Astrocyte of the spinal cord (primary cell): ENCODE measurements at regions not wholly inside any gene's neighbourhood (a gene's known extent, or its start where the extent isn't known, plus 50 kb on each side); places are given as distances from the start of the nearest gene placed in this dataset.

Source experiments
- DNase-seq: peaks from one replicate; pipeline ENCODE4 v3.0.0; 2011; ENCODE audit warnings: low read depth, low spot score
- H3K4me3 ChIP-seq: 2 replicates; pipeline ENCODE4 v1.5.1; 2011; ENCODE audit warnings: low read depth, mild to moderate bottlenecking, low read length, moderate library complexity
- CTCF ChIP-seq: IDR thresholded peaks from 2 replicates; pipeline ENCODE4 v1.5.1; 2012; ENCODE audit warnings: low read depth, mild to moderate bottlenecking, low read length, inconsistent platforms
- in situ Hi-C: cut with HindIII; loops from 2 replicates; pipeline ENCODE4 v1.10.0; 2017; ENCODE audit warnings: low sequenced_read_pairs

GRCh38 chr22:47274196-47274595 lies 511.7 kb downstream of the TBC1D22A start:
- in situ Hi-C loops, result no loop called here
- no peak for DNase-seq
- no peak for TF ChIP-seq CTCF
- H3K4me3 ChIP-seq, result no peak overlapping the region

- in situ Hi-C loops, result no loop called here
- no peak for DNase-seq
- no peak for TF ChIP-seq CTCF
- H3K4me3 ChIP-seq, result no peak overlapping the region
Observed at GRCh38 chr22:47270463-47271135, 508.1 kb downstream of the TBC1D22A start.

GRCh38 chr22:47269516-47270088 lies 507.2 kb downstream of the TBC1D22A start:
- in situ Hi-C loops, result no loop called here
- TF ChIP-seq CTCF, result no peak
- DNase-seq, result no peak
- H3K4me3 ChIP-seq, result no peak overlapping the region

GRCh38 chr22:47267513-47268282 lies 505.2 kb downstream of the TBC1D22A start:
- no peak overlapping the region for H3K4me3 ChIP-seq
- in situ Hi-C loops, result no loop called here
- DNase-seq, result no peak
- no peak for TF ChIP-seq CTCF

GRCh38 chr22:47266329-47266728 lies 503.9 kb downstream of the TBC1D22A start:
- in situ Hi-C loops, result no loop called here
- no peak for DNase-seq
- no peak overlapping the region for H3K4me3 ChIP-seq
- TF ChIP-seq CTCF, result no peak

- in situ Hi-C loops, result no loop called here
- no peak overlapping the region for H3K4me3 ChIP-seq
- no peak for DNase-seq
- no peak for TF ChIP-seq CTCF
Observed at GRCh38 chr22:47260551-47260950, 498.1 kb downstream of the TBC1D22A start.
